MCF 10A (cell line): ENCODE measurements at regions not wholly inside any gene's neighbourhood (a gene's known extent, or its start where the extent isn't known, plus 50 kb on each side); places are given as distances from the start of the nearest gene placed in this dataset.

Experiments used
- BruUV-seq: library from RNA; stranded (reverse); fragments of 400-500 nt; replicated peaks from 2 replicates; lab custom pipeline; 2021; lab: Mats Ljungman, UMichigan
- CTCF ChIA-PET: fragments of 300-600 bp; sonication (Branson Sonifier 250); formaldehyde crosslinking; extraction: SDS; loops from one replicate; lab custom pipeline; 2021; ENCODE audit warnings: antibody characterized with exemption, inconsistent platforms; lab: Yijun Ruan, JAX
- POLR2A ChIA-PET: fragments of 300-600, 350-650 bp; sonication (Branson Sonifier 250); formaldehyde crosslinking; extraction: SDS; loops from one replicate; lab custom pipeline; 2020; ENCODE audit warnings: antibody characterized with exemption, inconsistent platforms; lab: Yijun Ruan, JAX
- DNase-seq: peaks from one replicate; pipeline ENCODE4 v3.0.0-alpha.2; 2018; ENCODE audit not compliant: unreplicated experiment
- H3K27ac Mint-ChIP-seq: one replicate; pipeline ENCODE4 v1.8.0; 2022; ENCODE audit warnings: mild to moderate bottlenecking, low read depth, mixed read lengths; ENCODE audit not compliant: unreplicated experiment
- H3K27me3 Mint-ChIP-seq: one replicate; pipeline ENCODE4 v1.8.0; 2022; ENCODE audit warnings: mixed read lengths; ENCODE audit not compliant: insufficient read depth, unreplicated experiment
- H3K36me3 Mint-ChIP-seq: one replicate; pipeline ENCODE4 v1.8.0; 2022; ENCODE audit warnings: mild to moderate bottlenecking, moderate library complexity, mixed read lengths; ENCODE audit not compliant: insufficient read depth, unreplicated experiment
- H3K4me1 Mint-ChIP-seq: one replicate; pipeline ENCODE4 v1.8.0; 2022; ENCODE audit warnings: mixed read lengths; ENCODE audit not compliant: insufficient read depth, unreplicated experiment
- H3K4me3 Mint-ChIP-seq: one replicate; pipeline ENCODE4 v1.8.0; 2022; ENCODE audit warnings: mild to moderate bottlenecking, moderate library complexity, mixed read lengths; ENCODE audit not compliant: unreplicated experiment
- H3K9me3 Mint-ChIP-seq: one replicate; pipeline ENCODE4 v1.8.0; 2022; ENCODE audit warnings: mixed read lengths; ENCODE audit not compliant: unreplicated experiment
- CTCF ChIP-seq: fragments of 200-600 bp; IDR thresholded peaks from one replicate; pipeline ENCODE4 v1.8.0; 2022; ENCODE audit warnings: antibody characterized with exemption, mild to moderate bottlenecking; ENCODE audit not compliant: unreplicated experiment
- intact Hi-C: fragments of 100-400 bp; cut with micrococcal nuclease; formaldehyde crosslinking; loops from 2 replicates; pipeline ENCODE4 v1.14.1; 2022

DNA sequence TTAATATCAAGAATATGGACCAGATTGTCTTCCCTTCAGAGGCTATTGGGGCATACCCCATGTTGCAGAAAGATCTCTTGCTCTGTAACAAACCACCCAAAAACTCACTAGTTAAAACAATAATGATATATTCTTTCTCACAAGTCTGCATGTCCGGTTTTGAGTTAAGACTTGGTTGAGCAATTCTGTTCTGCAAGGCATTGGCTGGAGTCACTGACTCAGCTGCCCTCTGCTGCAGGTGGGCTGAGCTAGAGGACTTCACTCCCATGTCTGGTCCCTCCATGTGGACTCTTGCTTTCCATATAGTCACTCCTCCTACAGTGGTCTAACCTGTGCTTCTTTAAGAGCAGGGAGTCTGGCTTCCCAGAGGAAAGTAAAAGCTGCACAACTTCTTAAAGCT lies 73.4 kb downstream of the ESM1 start:
- Mint-ChIP-seq H3K9me3 (no peaks in the 10 kb centered on the region), H3K36me3 (no peaks in the 10 kb centered on the region), H3K4me3 (no peak overlapping the region), H3K27me3 (peaks cover 83% of the 10 kb centered on the region), H3K4me1 (no peaks in the 10 kb centered on the region), H3K27ac (no peak overlapping the region)
- POLR2A ChIA-PET: interaction anchor here (1.0 kb wide), 1 partner anchor 32 kb away, joined by 5 read pairs; no protein-coding TSS in a partner anchor
- DNase-seq: no peak
- CTCF ChIA-PET: interaction anchor here (0.6 to 3.0 kb wide), 4 partner anchors 67 to 248 kb away, joined by 3 to 11 read pairs (median 4); partner anchors contain the start of gene GPX8
- intact Hi-C loops: no loop called here
- TF ChIP-seq CTCF: no peak
- no TSS peak for BruUV-seq

DNA sequence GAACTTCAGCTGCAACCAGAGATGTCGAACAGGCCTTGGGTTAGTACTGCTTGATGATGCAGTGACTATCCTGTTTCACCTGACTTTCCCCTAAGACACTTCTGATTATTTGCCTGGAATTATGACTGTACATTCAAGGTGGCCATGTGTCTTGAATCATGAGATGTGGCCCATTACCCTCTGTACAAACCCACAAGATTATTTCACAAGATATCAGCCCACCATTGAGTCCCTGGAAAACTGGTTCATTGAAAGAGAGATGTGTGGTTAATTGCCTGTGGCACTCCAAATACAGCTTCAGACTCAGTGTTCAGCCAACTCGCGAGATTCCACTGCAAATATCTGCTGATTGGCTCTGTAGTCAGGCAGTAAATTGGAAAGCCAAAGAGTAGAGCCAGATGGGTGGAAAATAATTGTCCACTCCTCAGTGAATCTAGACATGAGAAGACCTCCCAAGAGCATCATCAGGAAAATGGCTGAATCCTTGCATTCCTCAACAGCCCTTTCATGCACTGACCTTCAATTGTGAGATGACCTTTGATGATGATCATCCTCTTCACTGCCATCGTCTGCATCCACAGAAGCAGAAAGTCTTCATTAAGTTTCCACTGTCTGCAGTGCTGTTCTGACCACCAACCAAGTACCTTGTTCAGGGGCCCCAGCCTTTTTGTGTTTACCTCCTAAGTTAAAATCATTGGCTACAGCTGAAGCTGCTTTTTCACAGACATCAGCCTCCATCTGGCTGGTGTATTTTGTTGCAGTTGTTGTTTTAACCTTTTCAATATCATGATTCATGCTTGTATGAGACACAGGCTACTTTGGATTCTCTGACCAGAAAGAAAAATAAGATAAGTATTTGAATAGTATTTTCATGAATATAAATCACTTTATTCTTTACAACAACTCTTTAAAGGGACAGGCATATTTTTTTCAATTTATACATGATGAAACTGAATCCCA lies 75.2 kb downstream of the ESM1 start:
- Mint-ChIP-seq H3K27me3 (peaks cover 71% of the 10 kb centered on the region), H3K9me3 (no peaks in the 10 kb centered on the region), H3K27ac (no peak overlapping the region), H3K4me1 (no peaks in the 10 kb centered on the region), H3K36me3 (no peaks in the 10 kb centered on the region), H3K4me3 (no peak overlapping the region)
- TF ChIP-seq CTCF: no peak
- CTCF ChIA-PET: interaction anchor here (0.6 to 9.6 kb wide), 8 partner anchors 34 to 249 kb away, joined by 3 to 100 read pairs (median 4); partner anchors contain the start of gene GPX8
- intact Hi-C loops: loop anchor here (1.0 kb wide), 1 partner anchor 236 kb away; no protein-coding TSS in a partner anchor
- DNase-seq: peak; percentile 17
- no TSS peak for BruUV-seq
- POLR2A ChIA-PET: interaction anchor here (0.6 kb wide), 2 partner anchors 223 to 477 kb away, joined by 3 read pairs; no protein-coding TSS in a partner anchor

DNA sequence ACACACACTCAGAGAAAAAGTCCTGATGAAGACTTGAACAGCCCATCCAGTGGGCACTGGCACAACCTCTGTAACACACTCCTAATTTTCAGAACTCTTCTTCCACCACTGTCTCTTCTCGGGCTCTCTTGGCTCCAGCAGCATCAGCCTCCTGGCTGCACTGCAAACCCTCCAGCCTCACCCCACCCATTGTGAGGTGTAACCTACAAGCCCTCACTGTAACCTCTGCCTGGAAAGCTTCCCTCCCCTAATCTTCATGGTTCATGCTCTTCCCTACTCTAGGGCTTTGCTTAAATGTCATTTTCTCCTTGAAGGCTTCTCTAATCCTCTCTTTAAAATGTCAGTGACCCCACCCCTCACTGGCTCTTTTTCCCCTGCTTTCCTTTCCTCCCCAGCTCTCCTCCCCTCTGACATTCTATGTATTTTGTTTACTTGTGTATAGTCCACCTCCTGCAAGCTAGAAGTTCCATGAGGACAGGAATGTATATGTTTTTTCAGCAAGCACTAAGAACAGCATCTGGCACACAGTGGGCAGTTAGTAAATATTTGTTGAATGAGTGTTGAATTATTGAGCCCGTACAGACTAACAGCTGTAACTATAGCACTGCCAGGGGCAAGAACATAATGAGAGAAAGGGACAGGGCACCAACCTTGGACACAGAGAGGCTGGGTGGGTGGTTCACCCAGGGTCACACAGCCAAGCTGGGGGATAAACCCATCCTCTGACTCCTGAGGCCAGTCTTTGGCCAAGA lies 76.4 kb downstream of the ESM1 start:
- Mint-ChIP-seq H3K27ac (no peak overlapping the region), H3K27me3 (peaks cover 60% of the 10 kb centered on the region), H3K36me3 (no peaks in the 10 kb centered on the region), H3K4me1 (no peaks in the 10 kb centered on the region), H3K9me3 (no peaks in the 10 kb centered on the region), H3K4me3 (no peak overlapping the region)
- no peak for TF ChIP-seq CTCF
- BruUV-seq: no TSS peak
- ChIA-PET CTCF (interaction anchor here (0.6 to 9.6 kb wide), 10 partner anchors 14 to 250 kb away, joined by 3 to 100 read pairs (median 12); partner anchors contain the start of gene GPX8), POLR2A (interaction anchor here (4.1 kb wide), 1 partner anchor 251 kb away, joined by 31 read pairs; the partner anchor contains the start of gene GPX8)
- intact Hi-C loops: no loop called here
- DNase-seq: no peak
